ENCODE measurements at regions not wholly inside any gene's neighbourhood (a gene's known extent, or its start where the extent isn't known, plus 50 kb on each side); places are given as distances from the start of the nearest gene placed in this dataset.

- ATAC-seq: peak; percentile 88 to 95 (median 92)
- Histone ChIP-seq H3K36me3 (ENCODE audit: insufficient read depth in 1 of 2, low read depth in 1 of 2) (no peaks in the 10 kb centered on the region), H3K27me3 (ENCODE audit: insufficient read depth in 3 of 3, low read length in 2 of 3) (no peaks in the 10 kb centered on the region), H3K9me3 (no peaks in the 10 kb centered on the region), H3K4me3 (no peak overlapping the region), H3K27ac (no peak overlapping the region), H3K4me1 (peaks cover 4% of the 10 kb centered on the region)
- peak; percentile 35 to 59 for DNase-seq
- intact Hi-C loops (cut with DNase I): loop anchor here (1.0 to 10.0 kb wide), 5 partner anchors 70 to 677 kb away; partner anchors contain the start of gene TNFRSF21 (in 2 of the 2)
- TF ChIP-seq, protein P1, sequence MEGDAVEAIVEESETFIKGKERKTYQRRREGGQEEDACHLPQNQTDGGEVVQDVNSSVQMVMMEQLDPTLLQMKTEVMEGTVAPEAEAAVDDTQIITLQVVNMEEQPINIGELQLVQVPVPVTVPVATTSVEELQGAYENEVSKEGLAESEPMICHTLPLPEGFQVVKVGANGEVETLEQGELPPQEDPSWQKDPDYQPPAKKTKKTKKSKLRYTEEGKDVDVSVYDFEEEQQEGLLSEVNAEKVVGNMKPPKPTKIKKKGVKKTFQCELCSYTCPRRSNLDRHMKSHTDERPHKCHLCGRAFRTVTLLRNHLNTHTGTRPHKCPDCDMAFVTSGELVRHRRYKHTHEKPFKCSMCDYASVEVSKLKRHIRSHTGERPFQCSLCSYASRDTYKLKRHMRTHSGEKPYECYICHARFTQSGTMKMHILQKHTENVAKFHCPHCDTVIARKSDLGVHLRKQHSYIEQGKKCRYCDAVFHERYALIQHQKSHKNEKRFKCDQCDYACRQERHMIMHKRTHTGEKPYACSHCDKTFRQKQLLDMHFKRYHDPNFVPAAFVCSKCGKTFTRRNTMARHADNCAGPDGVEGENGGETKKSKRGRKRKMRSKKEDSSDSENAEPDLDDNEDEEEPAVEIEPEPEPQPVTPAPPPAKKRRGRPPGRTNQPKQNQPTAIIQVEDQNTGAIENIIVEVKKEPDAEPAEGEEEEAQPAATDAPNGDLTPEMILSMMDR (IDR thresholded peaks at IDR 0.05): peak; percentile 73
- 28 to 34% (median 29%) methylated on average over 8 of the region's 8 CpGs for WGBS, 3 donors
Measured at GRCh38 chr6:47097092-47097945, 55.2 kb upstream of the ADGRF1 start.

- Histone ChIP-seq H3K36me3 (ENCODE audit: insufficient read depth in 1 of 2, low read depth in 1 of 2) (no peaks in the 10 kb centered on the region), H3K9me3 (no peaks in the 10 kb centered on the region), H3K27me3 (ENCODE audit: insufficient read depth in 3 of 3, low read length in 2 of 3) (no peaks in the 10 kb centered on the region), H3K4me1 (peaks cover 4% of the 10 kb centered on the region), H3K4me3 (no peak overlapping the region), H3K27ac (no peak overlapping the region)
- DNase-seq (no peak), ATAC-seq (no peak)
- WGBS, 3 donors: 79 to 85% (median 79%) methylated on average over 9 of the region's 9 CpGs
- intact Hi-C loops (cut with DNase I): loop anchor here (2.0 to 10.0 kb wide), 4 partner anchors 71 to 678 kb away; partner anchors contain the start of gene TNFRSF21 (in 1 of the 2)
- TF ChIP-seq, protein P1 (IDR thresholded peaks at IDR 0.05): no peak
Measured at GRCh38 chr6:47096211-47096895, 54.2 kb upstream of the ADGRF1 start.

DNA sequence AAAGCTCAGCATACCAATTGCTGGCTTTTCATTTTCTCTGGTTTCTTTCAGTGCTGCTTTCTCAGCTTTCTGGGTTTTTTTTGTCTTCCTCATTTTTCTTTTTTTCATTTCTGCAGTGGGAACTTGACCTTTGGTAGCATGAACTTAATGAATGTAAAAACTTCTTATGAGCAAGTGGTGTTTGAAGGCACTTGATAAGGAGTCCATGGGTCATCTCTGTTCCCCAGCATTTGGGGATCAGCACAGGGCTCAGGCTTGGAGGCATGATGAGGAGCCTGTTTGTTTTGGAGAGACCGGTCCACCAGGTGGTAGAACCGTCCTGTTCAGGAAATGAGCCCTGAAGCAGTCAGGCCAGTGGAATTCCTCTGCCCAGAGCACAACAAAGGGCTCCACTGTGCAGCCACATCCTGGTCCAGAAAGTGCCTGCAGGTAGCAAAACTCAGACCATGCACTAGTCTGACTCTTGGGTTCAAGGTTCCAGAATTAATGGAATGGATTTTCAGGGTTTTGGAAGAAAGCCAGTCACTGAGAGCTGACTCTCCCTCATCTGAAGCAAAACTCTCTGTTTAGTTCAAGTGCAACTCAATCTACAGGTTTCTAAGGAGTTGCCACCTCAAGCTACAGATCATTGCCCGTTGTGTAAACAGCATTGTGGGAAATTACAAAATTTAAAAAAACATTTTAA is 52.3 kb upstream of the ADGRF1 start:
- intact Hi-C loops (cut with DNase I): loop anchor here in 1 of 2 donors (10.0 kb wide), 1 partner anchor 680 kb away; no protein-coding TSS in a partner anchor
- no peaks in the 10 kb centered on the region for H3K36me3 ChIP-seq (ENCODE audit: insufficient read depth in 1 of 2, low read depth in 1 of 2)
- DNase-seq: no peak
- no peak for ATAC-seq
- H3K27ac ChIP-seq: no peak overlapping the region
- H3K4me1 ChIP-seq: peaks cover 4% of the 10 kb centered on the region
- TF ChIP-seq, protein P1 (IDR thresholded peaks at IDR 0.05): no peak
- no peaks in the 10 kb centered on the region for H3K9me3 ChIP-seq
- WGBS, 3 donors: 60 to 67% (median 65%) methylated on average over 3 of the region's 3 CpGs
- no peaks in the 10 kb centered on the region for H3K27me3 ChIP-seq (ENCODE audit: insufficient read depth in 3 of 3, low read length in 2 of 3)
- no peak overlapping the region for H3K4me3 ChIP-seq

- H3K9me3 ChIP-seq: no peaks in the 10 kb centered on the region
- ATAC-seq (no peak), DNase-seq (no peak)
- no peak overlapping the region for H3K4me3 ChIP-seq
- no peaks in the 10 kb centered on the region for H3K36me3 ChIP-seq (ENCODE audit: insufficient read depth in 1 of 2, low read depth in 1 of 2)
- no peak overlapping the region for H3K27ac ChIP-seq
- H3K4me1 ChIP-seq: peaks cover 4% of the 10 kb centered on the region
- 88 to 94% (median 90%) methylated on average over 5 of the region's 5 CpGs for WGBS, 3 donors
- TF ChIP-seq, protein P1 (IDR thresholded peaks at IDR 0.05): no peak
- no peaks in the 10 kb centered on the region for H3K27me3 ChIP-seq (ENCODE audit: insufficient read depth in 3 of 3, low read length in 2 of 3)
- intact Hi-C loops (cut with DNase I): loop anchor here in 1 of 2 donors (10.0 kb wide), 1 partner anchor 682 kb away; no protein-coding TSS in a partner anchor
Measured at GRCh38 chr6:47093169-47093568, 51.0 kb upstream of the ADGRF1 start.
